MCF 10A (cell line): ENCODE measurements at regions not wholly inside any gene's neighbourhood (a gene's known extent, or its start where the extent isn't known, plus 50 kb on each side); places are given as distances from the start of the nearest gene placed in this dataset.

Experiments
- BruUV-seq: library from RNA; stranded (reverse); fragments of 400-500 nt; replicated peaks from 2 replicates; lab custom pipeline; 2021; lab: Mats Ljungman, UMichigan
- CTCF ChIA-PET: fragments of 300-600 bp; sonication (Branson Sonifier 250); formaldehyde crosslinking; extraction: SDS; loops from one replicate; lab custom pipeline; 2021; ENCODE audit warnings: antibody characterized with exemption, inconsistent platforms; lab: Yijun Ruan, JAX
- POLR2A ChIA-PET: fragments of 300-600, 350-650 bp; sonication (Branson Sonifier 250); formaldehyde crosslinking; extraction: SDS; loops from one replicate; lab custom pipeline; 2020; ENCODE audit warnings: antibody characterized with exemption, inconsistent platforms; lab: Yijun Ruan, JAX
- DNase-seq: peaks from one replicate; pipeline ENCODE4 v3.0.0-alpha.2; 2018; ENCODE audit not compliant: unreplicated experiment
- H3K27ac Mint-ChIP-seq: one replicate; pipeline ENCODE4 v1.8.0; 2022; ENCODE audit warnings: mild to moderate bottlenecking, low read depth, mixed read lengths; ENCODE audit not compliant: unreplicated experiment
- H3K27me3 Mint-ChIP-seq: one replicate; pipeline ENCODE4 v1.8.0; 2022; ENCODE audit warnings: mixed read lengths; ENCODE audit not compliant: insufficient read depth, unreplicated experiment
- H3K36me3 Mint-ChIP-seq: one replicate; pipeline ENCODE4 v1.8.0; 2022; ENCODE audit warnings: mild to moderate bottlenecking, moderate library complexity, mixed read lengths; ENCODE audit not compliant: insufficient read depth, unreplicated experiment
- H3K4me1 Mint-ChIP-seq: one replicate; pipeline ENCODE4 v1.8.0; 2022; ENCODE audit warnings: mixed read lengths; ENCODE audit not compliant: insufficient read depth, unreplicated experiment
- H3K4me3 Mint-ChIP-seq: one replicate; pipeline ENCODE4 v1.8.0; 2022; ENCODE audit warnings: mild to moderate bottlenecking, moderate library complexity, mixed read lengths; ENCODE audit not compliant: unreplicated experiment
- H3K9me3 Mint-ChIP-seq: one replicate; pipeline ENCODE4 v1.8.0; 2022; ENCODE audit warnings: mixed read lengths; ENCODE audit not compliant: unreplicated experiment
- intact Hi-C: fragments of 100-400 bp; cut with micrococcal nuclease; formaldehyde crosslinking; loops from 2 replicates; pipeline ENCODE4 v1.14.1; 2022
- TF ChIP-seq, protein P1 (sequence below): fragments of 200-600 bp; IDR thresholded peaks from one replicate; pipeline ENCODE4 v1.8.0; 2022; ENCODE audit warnings: antibody characterized with exemption, mild to moderate bottlenecking; ENCODE audit not compliant: unreplicated experiment

DNA sequence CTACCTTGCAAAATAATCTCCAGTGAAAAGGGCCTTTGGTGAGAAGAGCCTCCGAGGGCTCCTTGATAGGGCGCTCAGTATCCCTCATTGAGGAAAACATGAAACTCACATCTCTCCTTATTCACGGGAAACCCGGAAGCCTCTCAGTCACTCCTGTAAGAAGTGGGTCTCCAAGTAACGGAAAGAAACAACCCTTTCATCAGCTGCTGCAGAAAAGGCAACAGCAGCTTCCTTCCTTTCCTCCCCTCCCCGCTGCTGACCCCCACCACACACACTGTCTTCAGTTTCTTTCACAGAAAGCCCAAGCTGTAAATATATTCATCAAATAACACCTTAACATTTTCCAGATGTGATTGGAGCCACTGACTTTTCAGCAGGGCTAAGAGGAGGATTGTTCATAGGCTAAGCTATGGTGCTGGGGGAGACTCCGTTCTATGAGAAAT, 81.4 kb downstream of the C9orf152 start:
- TF ChIP-seq, protein P1, sequence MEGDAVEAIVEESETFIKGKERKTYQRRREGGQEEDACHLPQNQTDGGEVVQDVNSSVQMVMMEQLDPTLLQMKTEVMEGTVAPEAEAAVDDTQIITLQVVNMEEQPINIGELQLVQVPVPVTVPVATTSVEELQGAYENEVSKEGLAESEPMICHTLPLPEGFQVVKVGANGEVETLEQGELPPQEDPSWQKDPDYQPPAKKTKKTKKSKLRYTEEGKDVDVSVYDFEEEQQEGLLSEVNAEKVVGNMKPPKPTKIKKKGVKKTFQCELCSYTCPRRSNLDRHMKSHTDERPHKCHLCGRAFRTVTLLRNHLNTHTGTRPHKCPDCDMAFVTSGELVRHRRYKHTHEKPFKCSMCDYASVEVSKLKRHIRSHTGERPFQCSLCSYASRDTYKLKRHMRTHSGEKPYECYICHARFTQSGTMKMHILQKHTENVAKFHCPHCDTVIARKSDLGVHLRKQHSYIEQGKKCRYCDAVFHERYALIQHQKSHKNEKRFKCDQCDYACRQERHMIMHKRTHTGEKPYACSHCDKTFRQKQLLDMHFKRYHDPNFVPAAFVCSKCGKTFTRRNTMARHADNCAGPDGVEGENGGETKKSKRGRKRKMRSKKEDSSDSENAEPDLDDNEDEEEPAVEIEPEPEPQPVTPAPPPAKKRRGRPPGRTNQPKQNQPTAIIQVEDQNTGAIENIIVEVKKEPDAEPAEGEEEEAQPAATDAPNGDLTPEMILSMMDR, result no peak
- Mint-ChIP-seq H3K27ac (peak overlapping the region; percentile 89), H3K27me3 (no peaks in the 10 kb centered on the region), H3K4me3 (no peak overlapping the region), H3K9me3 (no peaks in the 10 kb centered on the region), H3K4me1 (peaks cover 49% of the 10 kb centered on the region), H3K36me3 (peaks cover under 1% of the 10 kb centered on the region)
- intact Hi-C loops, result no loop called here
- DNase-seq, result no peak
- ChIA-PET CTCF (interaction anchor here (1.1 to 1.7 kb wide), 3 partner anchors 12 to 34 kb away, joined by 3 to 5 read pairs (median 3); no protein-coding TSS in a partner anchor), POLR2A (interaction anchor here (0.7 to 2.9 kb wide), 4 partner anchors 10 to 210 kb away, joined by 3 to 17 read pairs (median 4); no protein-coding TSS in a partner anchor)
- BruUV-seq, result no TSS peak

GRCh38 chr9:110126986-110127864, 80.7 kb downstream of the C9orf152 start:
- peaks cover 54% of the 10 kb centered on the region for H3K4me1 Mint-ChIP-seq
- intact Hi-C loops, result no loop called here
- peaks cover 8% of the 10 kb centered on the region for H3K36me3 Mint-ChIP-seq
- ChIA-PET POLR2A (interaction anchor here (0.6 to 2.9 kb wide), 3 partner anchors 9 to 16 kb away, joined by 3 to 17 read pairs (median 4); no protein-coding TSS in a partner anchor), CTCF (interaction anchor here (0.8 to 1.3 kb wide), 5 partner anchors 9 to 68 kb away, joined by 3 to 4 read pairs (median 3); no protein-coding TSS in a partner anchor)
- no peaks in the 10 kb centered on the region for H3K27me3 Mint-ChIP-seq
- TF ChIP-seq, protein P1, result no peak
- no TSS peak for BruUV-seq
- H3K4me3 Mint-ChIP-seq, result no peak overlapping the region
- no peak overlapping the region for H3K27ac Mint-ChIP-seq
- DNase-seq, result no peak
- no peaks in the 10 kb centered on the region for H3K9me3 Mint-ChIP-seq

GRCh38 chr9:110128664-110129329, 79.2 kb downstream of the C9orf152 start:
- TF ChIP-seq, protein P1, result no peak
- peaks cover 16% of the 10 kb centered on the region for H3K36me3 Mint-ChIP-seq
- H3K4me3 Mint-ChIP-seq, result no peak overlapping the region
- H3K27ac Mint-ChIP-seq, result no peak overlapping the region
- intact Hi-C loops, result no loop called here
- no peaks in the 10 kb centered on the region for H3K9me3 Mint-ChIP-seq
- DNase-seq, result no peak
- POLR2A ChIA-PET, result interaction anchor here (0.6 kb wide), 1 partner anchor 1252 kb away, joined by 6 read pairs; no protein-coding TSS in a partner anchor
- peaks cover 50% of the 10 kb centered on the region for H3K4me1 Mint-ChIP-seq
- no peaks in the 10 kb centered on the region for H3K27me3 Mint-ChIP-seq
- no TSS peak for BruUV-seq
- CTCF ChIA-PET, result interaction anchor here (0.7 kb wide), 2 partner anchors 23 to 555 kb away, joined by 3 read pairs; no protein-coding TSS in a partner anchor
